ENCODE measurements at regions not wholly inside any gene's neighbourhood (a gene's known extent, or its start where the extent isn't known, plus 50 kb on each side); places are given as distances from the start of the nearest gene placed in this dataset.

- DNase-seq (ENCODE audit: low spot score): no peak
- H3K27ac ChIP-seq: no peak overlapping the region
- no peak overlapping the region for H3K4me3 ChIP-seq
- TF ChIP-seq CTCF (IDR thresholded peaks at IDR 0.05): no peak
These were observed 561.1 kb downstream of the MTRR start for GRCh38 chr5:8429778-8430758.

DNA sequence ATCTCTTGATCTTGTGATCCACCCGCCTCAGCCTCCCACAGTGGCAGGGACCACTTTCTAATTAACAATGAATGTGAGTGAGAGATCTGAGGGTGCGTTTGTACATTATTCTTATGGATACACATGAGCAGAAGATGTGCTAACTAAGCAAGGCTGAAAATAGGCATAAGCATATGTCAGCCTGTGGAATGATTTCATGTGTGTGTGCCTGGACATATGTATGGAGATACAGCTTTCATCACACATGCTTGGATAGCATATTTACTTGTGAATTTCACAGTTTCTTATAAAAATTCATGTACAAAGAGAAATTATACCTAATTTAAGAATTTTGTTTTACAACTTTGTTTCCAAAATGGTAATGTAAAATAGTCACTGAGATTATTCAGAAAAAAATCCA lies 565.6 kb downstream of the MTRR start:
- Histone ChIP-seq H3K27ac (no peak overlapping the region), H3K4me3 (no peak overlapping the region)
- no peak for DNase-seq (ENCODE audit: low spot score)
- no peak for TF ChIP-seq CTCF (IDR thresholded peaks at IDR 0.05)

- Histone ChIP-seq H3K27ac (no peak overlapping the region), H3K4me3 (no peak overlapping the region)
- DNase-seq (ENCODE audit: low spot score): no peak
- no peak for TF ChIP-seq CTCF (IDR thresholded peaks at IDR 0.05)
These were observed 568.0 kb downstream of the MTRR start for GRCh38 chr5:8436924-8437323.

DNA sequence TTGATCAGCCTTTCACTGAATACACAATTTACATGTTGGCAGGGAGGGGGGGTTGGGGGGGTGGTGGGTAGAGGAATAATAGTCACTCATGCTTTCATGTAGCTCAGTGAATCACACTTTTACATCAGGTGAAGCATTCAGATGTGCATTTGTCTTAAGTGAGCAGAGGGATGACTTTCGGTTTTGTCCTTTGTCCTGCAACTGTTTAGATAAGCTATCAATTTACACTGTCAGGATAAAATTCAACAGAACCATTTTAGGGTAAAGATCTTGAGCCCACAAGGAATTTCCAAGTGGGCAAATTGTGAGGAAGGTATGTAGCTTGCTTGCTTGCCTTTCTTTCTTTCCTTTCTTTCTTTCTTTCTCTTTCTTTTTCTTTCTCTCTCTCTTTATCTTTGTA lies 576.2 kb downstream of the MTRR start:
- Histone ChIP-seq H3K4me3 (no peak overlapping the region), H3K27ac (no peak overlapping the region)
- no peak for TF ChIP-seq CTCF (IDR thresholded peaks at IDR 0.05)
- no peak for DNase-seq (ENCODE audit: low spot score)

DNA sequence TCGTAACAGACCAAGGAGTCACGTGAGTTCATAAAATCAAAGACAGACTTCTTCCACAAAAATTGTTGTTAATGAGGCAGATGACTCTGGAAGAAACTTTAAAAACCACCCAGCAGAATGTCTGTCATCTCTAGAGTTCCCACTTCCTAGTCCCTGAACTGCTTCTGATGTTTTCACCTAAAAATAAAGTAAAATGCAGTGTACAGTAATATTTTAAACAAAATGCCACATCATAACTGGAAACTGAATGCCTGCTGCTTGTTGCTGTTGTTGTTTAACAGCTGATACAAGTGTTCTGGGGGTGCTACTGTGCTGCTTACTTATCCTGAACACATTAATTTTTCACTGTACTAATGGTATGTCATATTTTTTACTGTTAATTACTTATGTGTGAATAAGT lies 577.2 kb downstream of the MTRR start:
- no peak for TF ChIP-seq CTCF (IDR thresholded peaks at IDR 0.05)
- Histone ChIP-seq H3K4me3 (no peak overlapping the region), H3K27ac (no peak overlapping the region)
- DNase-seq (ENCODE audit: low spot score): no peak

- DNase-seq (ENCODE audit: low spot score): no peak
These were observed 587.9 kb downstream of the MTRR start for GRCh38 chr5:8456846-8457186.

More at GRCh38 chr5:8456846-8457186, 587.9 kb downstream of the MTRR start:
- no peak overlapping the region for H3K4me3 ChIP-seq
- H3K27ac ChIP-seq: peak overlapping the region; percentile 75 to 93
- TF ChIP-seq CTCF (IDR thresholded peaks at IDR 0.05): no peak
